Panc1 (cell line): ENCODE measurements at regions not wholly inside any gene's neighbourhood (a gene's known extent, or its start where the extent isn't known, plus 50 kb on each side); places are given as distances from the start of the nearest gene placed in this dataset.

Experiments
- ATAC-seq: fragments of 200-7000 bp; cut with Tn5 transposase; 2 replicates; pipeline ENCODE4 v1.9.1; 2020; ENCODE audit warnings: mild to moderate bottlenecking, moderate library complexity
- BruUV-seq: library from RNA; stranded (reverse); fragments of 400-500 nt; replicated peaks from 2 replicates; lab custom pipeline; 2021; lab: Mats Ljungman, UMichigan
- CTCF ChIA-PET: fragments of 300-600 bp; sonication (Branson Sonifier 250); formaldehyde crosslinking; loops from one replicate; lab custom pipeline; 2022; ENCODE audit warnings: antibody characterized with exemption; lab: Charles Lee
- POLR2A ChIA-PET: fragments of 300-600 bp; sonication (Branson Sonifier 250); formaldehyde crosslinking; loops from one replicate; lab custom pipeline; 2022; ENCODE audit warnings: antibody characterized with exemption; lab: Charles Lee
- DNase-seq: peaks from one replicate; pipeline ENCODE4 v3.0.0-alpha.2; 2010; ENCODE audit warnings: low read depth, low spot score
- H3K27ac ChIP-seq: 2 replicates; pipeline ENCODE4 v1.5.1; 2011; ENCODE audit warnings: mild to moderate bottlenecking, low read length, inconsistent platforms
- H3K27me3 ChIP-seq: fragments of 200-500 bp; sonication (Bioruptor generic); 2 replicates; pipeline ENCODE4 v1.6.0; 2014; ENCODE audit warnings: low read length, inconsistent platforms; ENCODE audit not compliant: control insufficient read depth, insufficient read depth
- H3K36me3 ChIP-seq: fragments of 200-500 bp; sonication (Bioruptor generic); 2 replicates; pipeline ENCODE4 v1.5.1; 2014; ENCODE audit warnings: inconsistent platforms, mild to moderate bottlenecking, low read length, moderate library complexity; ENCODE audit not compliant: control insufficient read depth, insufficient read depth
- H3K4me1 ChIP-seq: 2 replicates; pipeline ENCODE4 v1.5.1; 2011; ENCODE audit warnings: inconsistent platforms, mild to moderate bottlenecking, low read length, moderate library complexity; ENCODE audit not compliant: control insufficient read depth, insufficient read depth
- H3K4me3 ChIP-seq, 2 experiments: 2 replicates each; pipeline ENCODE4 v1.5.1; 2011 to 2012; ENCODE audit warnings: low read depth in 2 of 2, low read length in 2 of 2, mild to moderate bottlenecking in 2 of 2, inconsistent platforms in 1 of 2, moderate library complexity in 1 of 2
- H3K9me3 ChIP-seq: fragments of 200-500 bp; sonication (Bioruptor generic); 2 replicates; pipeline ENCODE4 v1.5.1; 2014; ENCODE audit warnings: low read depth, mild to moderate bottlenecking, inconsistent platforms, low read length, moderate library complexity; ENCODE audit not compliant: control insufficient read depth, insufficient read depth
- POLR2AphosphoS5 ChIP-seq: IDR thresholded peaks from 2 replicates; pipeline ENCODE4 v1.6.1; 2012; ENCODE audit warnings: mild to moderate bottlenecking, low read depth, low read length, moderate library complexity
- SIN3A ChIP-seq: IDR thresholded peaks from 2 replicates; pipeline ENCODE4 v1.6.1; 2012; ENCODE audit warnings: low read depth, mild to moderate bottlenecking, low read length, moderate library complexity, borderline replicate concordance; ENCODE audit not compliant: insufficient read depth
- TCF7L2 ChIP-seq: IDR thresholded peaks from 2 replicates; pipeline ENCODE4 v1.6.1; 2011; ENCODE audit warnings: mild to moderate bottlenecking, low read depth, low read length, inconsistent platforms
- in situ Hi-C: cut with HindIII; loops from 2 replicates; pipeline ENCODE4 v1.10.0; 2016; ENCODE audit warnings: low sequenced_read_pairs, low pct_unique_long_range_greater_than_20kb
- intact Hi-C: fragments of 100-400 bp; cut with micrococcal nuclease; formaldehyde crosslinking; loops from one replicate; pipeline ENCODE4 v1.10.0; 2022; ENCODE audit not compliant: unreplicated experiment
- TF ChIP-seq, protein P1 (sequence below): fragments of 450-650 bp; IDR thresholded peaks from 2 replicates; pipeline ENCODE4 v1.5.1; 2017; ENCODE audit warnings: mild to moderate bottlenecking
- TF ChIP-seq, protein P2 (sequence below), 2 experiments: IDR thresholded peaks; 2 replicates each; pipeline ENCODE4 v1.6.1; 2011 to 2012; ENCODE audit warnings: low read depth in 2 of 2, control low read depth in 1 of 2, low read length in 1 of 2, mild to moderate bottlenecking in 1 of 2, moderate library complexity in 1 of 2; ENCODE audit not compliant: insufficient read depth in 1 of 2

- Histone ChIP-seq H3K9me3 (no peaks in the 10 kb centered on the region), H3K4me1 (no peaks in the 10 kb centered on the region), H3K27ac (no peak overlapping the region), H3K36me3 (no peaks in the 10 kb centered on the region), H3K4me3 (no peak overlapping the region), H3K27me3 (no peaks in the 10 kb centered on the region)
- TF ChIP-seq, protein P1, sequence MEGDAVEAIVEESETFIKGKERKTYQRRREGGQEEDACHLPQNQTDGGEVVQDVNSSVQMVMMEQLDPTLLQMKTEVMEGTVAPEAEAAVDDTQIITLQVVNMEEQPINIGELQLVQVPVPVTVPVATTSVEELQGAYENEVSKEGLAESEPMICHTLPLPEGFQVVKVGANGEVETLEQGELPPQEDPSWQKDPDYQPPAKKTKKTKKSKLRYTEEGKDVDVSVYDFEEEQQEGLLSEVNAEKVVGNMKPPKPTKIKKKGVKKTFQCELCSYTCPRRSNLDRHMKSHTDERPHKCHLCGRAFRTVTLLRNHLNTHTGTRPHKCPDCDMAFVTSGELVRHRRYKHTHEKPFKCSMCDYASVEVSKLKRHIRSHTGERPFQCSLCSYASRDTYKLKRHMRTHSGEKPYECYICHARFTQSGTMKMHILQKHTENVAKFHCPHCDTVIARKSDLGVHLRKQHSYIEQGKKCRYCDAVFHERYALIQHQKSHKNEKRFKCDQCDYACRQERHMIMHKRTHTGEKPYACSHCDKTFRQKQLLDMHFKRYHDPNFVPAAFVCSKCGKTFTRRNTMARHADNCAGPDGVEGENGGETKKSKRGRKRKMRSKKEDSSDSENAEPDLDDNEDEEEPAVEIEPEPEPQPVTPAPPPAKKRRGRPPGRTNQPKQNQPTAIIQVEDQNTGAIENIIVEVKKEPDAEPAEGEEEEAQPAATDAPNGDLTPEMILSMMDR, result no peak
- TF ChIP-seq, protein P2, sequence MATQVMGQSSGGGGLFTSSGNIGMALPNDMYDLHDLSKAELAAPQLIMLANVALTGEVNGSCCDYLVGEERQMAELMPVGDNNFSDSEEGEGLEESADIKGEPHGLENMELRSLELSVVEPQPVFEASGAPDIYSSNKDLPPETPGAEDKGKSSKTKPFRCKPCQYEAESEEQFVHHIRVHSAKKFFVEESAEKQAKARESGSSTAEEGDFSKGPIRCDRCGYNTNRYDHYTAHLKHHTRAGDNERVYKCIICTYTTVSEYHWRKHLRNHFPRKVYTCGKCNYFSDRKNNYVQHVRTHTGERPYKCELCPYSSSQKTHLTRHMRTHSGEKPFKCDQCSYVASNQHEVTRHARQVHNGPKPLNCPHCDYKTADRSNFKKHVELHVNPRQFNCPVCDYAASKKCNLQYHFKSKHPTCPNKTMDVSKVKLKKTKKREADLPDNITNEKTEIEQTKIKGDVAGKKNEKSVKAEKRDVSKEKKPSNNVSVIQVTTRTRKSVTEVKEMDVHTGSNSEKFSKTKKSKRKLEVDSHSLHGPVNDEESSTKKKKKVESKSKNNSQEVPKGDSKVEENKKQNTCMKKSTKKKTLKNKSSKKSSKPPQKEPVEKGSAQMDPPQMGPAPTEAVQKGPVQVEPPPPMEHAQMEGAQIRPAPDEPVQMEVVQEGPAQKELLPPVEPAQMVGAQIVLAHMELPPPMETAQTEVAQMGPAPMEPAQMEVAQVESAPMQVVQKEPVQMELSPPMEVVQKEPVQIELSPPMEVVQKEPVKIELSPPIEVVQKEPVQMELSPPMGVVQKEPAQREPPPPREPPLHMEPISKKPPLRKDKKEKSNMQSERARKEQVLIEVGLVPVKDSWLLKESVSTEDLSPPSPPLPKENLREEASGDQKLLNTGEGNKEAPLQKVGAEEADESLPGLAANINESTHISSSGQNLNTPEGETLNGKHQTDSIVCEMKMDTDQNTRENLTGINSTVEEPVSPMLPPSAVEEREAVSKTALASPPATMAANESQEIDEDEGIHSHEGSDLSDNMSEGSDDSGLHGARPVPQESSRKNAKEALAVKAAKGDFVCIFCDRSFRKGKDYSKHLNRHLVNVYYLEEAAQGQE (IDR thresholded peaks at IDR 0.05; ENCODE audit: insufficient read depth in 1 of 2, low read depth in 2 of 2, low read length in 1 of 2), result no peak
- TF ChIP-seq POLR2AphosphoS5 (no peak), TCF7L2 (no peak), SIN3A (no peak)
- ATAC-seq, result no peak
- in situ Hi-C loops (no loop called here), intact Hi-C loops (no loop called here)
- no TSS peak for BruUV-seq
- ChIA-PET POLR2A (no interaction called here), CTCF (no interaction called here)
- no peak for DNase-seq
Measured at GRCh38 chr5:44887722-44888121, 79.0 kb downstream of the MRPS30 start.

DNA sequence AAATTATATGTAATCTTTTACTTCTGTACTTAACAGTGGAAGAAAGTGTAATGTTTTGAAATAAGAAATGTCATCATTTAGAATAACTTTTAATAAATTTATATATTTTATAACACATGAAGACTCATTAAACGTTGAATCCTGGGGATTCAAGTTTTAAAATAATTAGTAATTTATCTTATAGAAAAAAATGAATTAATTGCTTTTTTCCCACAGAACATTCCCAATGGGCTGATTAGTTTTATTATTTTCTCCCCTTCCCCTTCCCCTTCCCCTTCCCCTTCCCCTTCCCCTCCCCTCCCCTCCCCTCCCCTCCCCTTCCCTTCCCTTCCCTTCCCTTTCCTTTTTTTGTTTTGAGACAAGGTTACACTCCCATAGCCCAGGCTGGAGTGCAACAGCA is 79.7 kb downstream of the MRPS30 start:
- TF ChIP-seq TCF7L2 (no peak), POLR2AphosphoS5 (no peak)
- Histone ChIP-seq H3K4me3 (no peak overlapping the region), H3K9me3 (no peaks in the 10 kb centered on the region), H3K27ac (no peak overlapping the region), H3K4me1 (no peaks in the 10 kb centered on the region), H3K36me3 (no peaks in the 10 kb centered on the region), H3K27me3 (no peaks in the 10 kb centered on the region)
- POLR2A ChIA-PET, result no interaction called here
- no peak for DNase-seq
- intact Hi-C loops, result no loop called here
- no peak for ATAC-seq
- no TSS peak for BruUV-seq
- in situ Hi-C loops, result no loop called here
- CTCF ChIA-PET, result no interaction called here

- H3K27me3 ChIP-seq, result no peaks in the 10 kb centered on the region
- CTCF ChIA-PET, result no interaction called here
- no peak for DNase-seq
- no peak for ATAC-seq
- H3K4me3 ChIP-seq, result no peak overlapping the region
- in situ Hi-C loops (no loop called here), intact Hi-C loops (no loop called here)
- no TSS peak for BruUV-seq
- no peaks in the 10 kb centered on the region for H3K9me3 ChIP-seq
- no peak overlapping the region for H3K27ac ChIP-seq
- H3K4me1 ChIP-seq, result no peaks in the 10 kb centered on the region
- H3K36me3 ChIP-seq, result no peaks in the 10 kb centered on the region
- POLR2A ChIA-PET, result no interaction called here
- no peak for TF ChIP-seq SIN3A
- TF ChIP-seq, protein P1, result no peak
- TF ChIP-seq, protein P2 (IDR thresholded peaks at IDR 0.05; ENCODE audit: insufficient read depth in 1 of 2, low read depth in 2 of 2, low read length in 1 of 2), result no peak
- TF ChIP-seq POLR2AphosphoS5, result no peak
- no peak for TF ChIP-seq TCF7L2
Measured at GRCh38 chr5:44891116-44891515, 82.4 kb downstream of the MRPS30 start.
